ENCODE measurements at regions not wholly inside any gene's neighbourhood (a gene's known extent, or its start where the extent isn't known, plus 50 kb on each side); places are given as distances from the start of the nearest gene placed in this dataset.

DNA sequence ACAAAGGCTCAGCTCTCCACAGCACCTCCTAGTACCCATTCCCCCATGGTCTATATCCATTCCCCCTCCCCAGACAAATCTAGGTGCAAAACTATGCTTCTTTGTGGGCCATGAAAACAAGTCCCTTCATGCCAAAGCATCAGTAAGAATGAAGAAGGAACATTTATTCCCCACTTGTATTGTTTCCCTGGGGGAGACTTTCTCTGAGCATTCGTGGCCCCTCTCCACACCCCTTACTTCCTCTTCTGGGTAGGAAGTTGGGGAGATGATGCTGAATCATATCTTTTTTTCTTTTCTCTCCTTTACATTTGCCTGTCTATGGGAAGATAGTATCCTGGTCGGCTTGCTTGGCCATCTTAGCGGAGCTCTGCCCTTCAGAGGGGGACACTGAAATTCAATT, 246.8 kb downstream of the NSG2 start:
- DNase-seq = no peak
- Mint-ChIP-seq H3K27me3 (ENCODE audit: insufficient read depth) (no peaks in the 10 kb centered on the region; the same call in 1 of the 2 replicates), H3K36me3 (ENCODE audit: low read depth) (no peaks in the 10 kb centered on the region), H3K4me1 (ENCODE audit: low read depth) (no peaks in the 10 kb centered on the region), H3K9me3 (peaks cover 38% of the 10 kb centered on the region), H3K4me3 (no peak overlapping the region), H3K27ac (no peak overlapping the region)
- TF ChIP-seq CTCF (IDR thresholded peaks at IDR 0.05) = no peak

DNA sequence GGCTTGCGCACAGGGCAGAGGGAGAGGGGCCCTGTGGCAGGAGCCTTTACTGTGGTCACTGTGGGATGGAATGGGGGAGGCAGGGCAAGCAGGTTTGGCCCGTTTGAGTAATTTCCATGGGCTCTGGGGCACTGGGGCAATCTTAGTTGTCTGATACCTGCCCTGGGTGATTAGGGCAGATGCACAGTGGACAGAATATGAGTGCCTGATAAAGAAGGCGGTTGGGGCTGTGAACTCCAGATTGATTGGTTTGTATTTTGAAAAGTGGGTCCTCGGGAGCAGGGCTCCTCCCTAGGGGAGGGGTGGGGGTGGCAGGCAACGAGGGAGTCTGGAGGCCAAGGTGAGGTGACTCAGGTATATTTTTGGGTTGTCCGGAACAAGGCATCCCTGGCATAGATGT, 247.5 kb downstream of the NSG2 start:
- no peak overlapping the region for H3K4me3 Mint-ChIP-seq
- no peaks in the 10 kb centered on the region; the same call in 1 of the 2 replicates for H3K27me3 Mint-ChIP-seq (ENCODE audit: insufficient read depth)
- H3K36me3 Mint-ChIP-seq (ENCODE audit: low read depth) = no peaks in the 10 kb centered on the region
- no peak for DNase-seq
- peaks cover 38% of the 10 kb centered on the region for H3K9me3 Mint-ChIP-seq
- H3K4me1 Mint-ChIP-seq (ENCODE audit: low read depth) = no peaks in the 10 kb centered on the region
- no peak overlapping the region for H3K27ac Mint-ChIP-seq
- TF ChIP-seq CTCF (IDR thresholded peaks at IDR 0.05) = no peak

DNA sequence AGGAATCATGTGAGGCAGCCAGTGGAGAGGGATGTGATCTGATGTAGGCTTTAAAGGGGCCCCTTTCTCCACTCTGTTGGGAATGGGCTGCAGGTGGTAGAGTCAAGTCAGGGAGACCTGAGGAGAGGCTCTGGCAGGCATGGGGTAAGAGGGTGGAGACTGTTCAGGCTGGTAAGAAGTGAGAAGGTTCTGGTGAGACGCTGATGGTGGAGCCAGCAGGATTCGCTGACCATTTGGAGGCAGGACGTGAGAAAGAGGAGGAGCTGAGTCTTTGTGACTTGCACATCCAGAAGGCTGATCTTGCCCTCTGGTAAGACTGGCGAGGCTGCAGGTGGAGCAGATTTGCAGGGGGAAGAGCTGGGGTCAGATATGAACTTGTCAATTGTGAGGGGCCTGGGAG, 248.0 kb downstream of the NSG2 start:
- Mint-ChIP-seq H3K4me1 (ENCODE audit: low read depth) (no peaks in the 10 kb centered on the region), H3K27ac (no peak overlapping the region), H3K27me3 (ENCODE audit: insufficient read depth) (no peaks in the 10 kb centered on the region; the same call in 1 of the 2 replicates), H3K4me3 (no peak overlapping the region), H3K36me3 (ENCODE audit: low read depth) (no peaks in the 10 kb centered on the region), H3K9me3 (peaks cover 38% of the 10 kb centered on the region)
- no peak for TF ChIP-seq CTCF (IDR thresholded peaks at IDR 0.05)
- no peak for DNase-seq

DNA sequence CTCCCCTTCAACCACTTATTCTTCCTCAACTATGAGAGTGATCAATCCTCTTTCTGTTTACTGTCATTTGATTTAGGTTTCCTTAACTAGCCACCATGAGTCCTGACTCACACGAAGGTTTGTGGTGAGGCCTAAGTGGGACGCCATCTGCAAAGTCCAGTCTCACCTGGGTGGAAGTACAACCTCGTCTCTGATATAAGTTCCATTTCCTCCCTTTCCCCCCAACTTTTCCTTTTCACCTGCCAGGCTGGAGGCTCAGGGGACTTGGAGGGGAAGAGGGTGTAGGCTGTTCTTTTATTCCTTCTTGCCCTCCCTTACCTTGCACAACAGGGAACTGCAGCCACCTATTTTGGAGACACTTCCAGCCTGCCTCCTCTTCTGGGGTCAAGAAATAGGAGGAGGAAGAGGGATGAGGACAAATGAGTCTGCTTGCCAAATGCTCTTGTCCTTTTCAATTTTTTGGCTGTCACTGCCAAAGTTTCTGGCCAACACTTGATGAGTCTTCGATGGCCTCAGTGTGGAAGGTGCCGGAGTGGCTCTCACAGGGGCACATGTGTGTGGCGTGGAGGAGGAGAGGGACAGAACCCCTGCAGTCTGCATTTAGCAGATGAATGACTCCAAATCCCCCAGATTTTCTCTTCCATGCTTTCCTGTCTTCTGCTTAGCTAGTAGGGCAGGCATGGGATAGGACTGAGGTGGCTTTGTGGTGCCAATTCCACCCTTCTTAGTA, 249.6 kb downstream of the NSG2 start:
- Mint-ChIP-seq H3K4me1 (ENCODE audit: low read depth) (no peaks in the 10 kb centered on the region), H3K4me3 (no peak overlapping the region), H3K27ac (no peak overlapping the region), H3K9me3 (peaks cover 49% of the 10 kb centered on the region), H3K36me3 (ENCODE audit: low read depth) (no peaks in the 10 kb centered on the region), H3K27me3 (ENCODE audit: insufficient read depth) (no peaks in the 10 kb centered on the region; the same call in 1 of the 2 replicates)
- no peak for TF ChIP-seq CTCF (IDR thresholded peaks at IDR 0.05)
- DNase-seq = no peak

DNA sequence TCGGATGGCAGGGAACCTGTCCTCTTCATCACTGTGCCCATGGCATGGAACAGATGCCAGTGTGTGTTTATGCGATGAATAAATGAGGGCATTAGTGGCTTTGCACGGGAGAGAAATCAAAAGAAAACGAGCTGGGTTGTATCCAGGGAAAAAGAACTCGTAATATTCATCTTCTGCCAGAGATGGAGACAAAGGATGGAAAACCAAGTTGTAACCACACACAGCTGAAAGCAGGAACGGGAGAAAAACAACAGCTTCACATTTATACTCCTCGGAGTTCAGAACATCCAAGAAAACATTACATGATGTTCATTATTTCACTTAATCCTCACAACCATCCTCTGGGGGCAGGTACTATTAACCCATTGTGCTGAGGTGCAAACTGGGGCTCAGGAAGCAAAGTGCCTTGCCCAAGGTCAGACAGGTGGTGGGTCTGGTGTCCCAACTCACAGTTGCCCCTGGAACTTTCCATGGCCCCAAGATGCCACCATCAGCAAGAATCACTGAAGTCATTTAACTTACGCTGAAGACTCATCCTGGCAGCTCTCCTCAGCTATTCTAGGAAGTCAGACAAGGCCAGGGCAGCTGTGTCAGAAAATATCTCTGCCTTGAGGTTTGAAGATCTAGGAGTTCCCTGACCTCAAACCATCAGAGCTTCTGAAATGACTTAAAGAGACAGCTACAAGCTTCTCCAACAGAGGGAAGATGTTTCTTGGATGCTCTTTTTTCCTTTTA, 250.4 kb downstream of the NSG2 start:
- Mint-ChIP-seq H3K4me1 (ENCODE audit: low read depth) (no peaks in the 10 kb centered on the region), H3K27me3 (ENCODE audit: insufficient read depth) (no peaks in the 10 kb centered on the region; the same call in 1 of the 2 replicates), H3K9me3 (peaks cover 48% of the 10 kb centered on the region), H3K4me3 (no peak overlapping the region), H3K27ac (no peak overlapping the region), H3K36me3 (ENCODE audit: low read depth) (no peaks in the 10 kb centered on the region)
- TF ChIP-seq CTCF (IDR thresholded peaks at IDR 0.05) = no peak
- no peak for DNase-seq
